Vagina (tissue), 2 donors: ENCODE measurements at regions not wholly inside any gene's neighbourhood (a gene's known extent, or its start where the extent isn't known, plus 50 kb on each side); places are given as distances from the start of the nearest gene placed in this dataset.

Experiments
- DNase-seq, 2 donors: peaks; one replicate each; pipeline ENCODE4 v3.0.0-alpha.2; 2017; ENCODE audit errors: extremely low spot score in 2 of 2
- H3K27ac ChIP-seq: fragments of 200-600 bp; sonication (generic); one replicate; pipeline ENCODE4 v1.5.1; 2019
- H3K27me3 ChIP-seq: fragments of 200-600 bp; sonication (generic); one replicate; pipeline ENCODE4 v1.5.1; 2019
- H3K36me3 ChIP-seq, 2 donors: fragments of 200-600 bp; sonication (generic); one replicate each; pipeline ENCODE4 v1.5.1; 2017 to 2019
- H3K4me1 ChIP-seq: fragments of 200-600 bp; sonication (generic); one replicate; pipeline ENCODE4 v1.5.1; 2019
- H3K4me3 ChIP-seq, 2 donors: fragments of 200-600 bp; sonication (generic); 1 replicate in 1 of 2; 2 replicates in 1 of 2; pipeline ENCODE4 v1.5.1; 2016 to 2019
- H3K9me3 ChIP-seq: fragments of 200-600 bp; sonication (generic); one replicate; pipeline ENCODE4 v1.5.1; 2019
- CTCF ChIP-seq, 3 experiments: fragments of 450-650 bp in 2 of 3; fragments of 200-600 bp in 1 of 3; sonication (generic) in 1 of 3; IDR thresholded peaks; one replicate each; pipeline ENCODE4 v1.5.1; 2017 to 2019; ENCODE audit warnings: antibody characterized with exemption in 3 of 3, mild to moderate bottlenecking in 2 of 3, moderate library complexity in 2 of 3
- POLR2A ChIP-seq, 2 donors: fragments of 450-650 bp; IDR thresholded peaks; one replicate each; pipeline ENCODE4 v1.6.1; 2017; ENCODE audit warnings: antibody characterized with exemption in 2 of 2, mild to moderate bottlenecking in 2 of 2, moderate library complexity in 2 of 2
- POLR2AphosphoS5 ChIP-seq, 2 donors: sonication (generic); formaldehyde crosslinking; IDR thresholded peaks; one replicate each; pipeline ENCODE4 v1.9.0; 2017; ENCODE audit warnings: antibody characterized with exemption in 2 of 2, mild to moderate bottlenecking in 2 of 2, low read depth in 1 of 2; ENCODE audit not compliant: insufficient read depth in 1 of 2
- intact Hi-C: fragments of 100-400 bp; cut with DNase I; formaldehyde crosslinking; loops from one replicate; pipeline ENCODE4 v1.15.1; 2023

GRCh38 chr4:8696369-8697127, 104.0 kb downstream of the CPZ start:
- DNase-seq, result no peak
- H3K27me3 ChIP-seq, result no peaks in the 10 kb centered on the region
- intact Hi-C loops, result no loop called here
- TF ChIP-seq POLR2A (IDR thresholded peaks at IDR 0.05), result no peak
- TF ChIP-seq CTCF (IDR thresholded peaks at IDR 0.05), result no peak
- TF ChIP-seq POLR2AphosphoS5 (IDR thresholded peaks at IDR 0.05; ENCODE audit: insufficient read depth in 1 of 2, low read depth in 1 of 2), result no peak
- no peaks in the 10 kb centered on the region for H3K9me3 ChIP-seq
- H3K4me1 ChIP-seq, result no peaks in the 10 kb centered on the region
- H3K36me3 ChIP-seq, result no peaks in the 10 kb centered on the region
- H3K27ac ChIP-seq, result no peak overlapping the region
- no peak overlapping the region for H3K4me3 ChIP-seq

- Histone ChIP-seq H3K27me3 (no peaks in the 10 kb centered on the region), H3K36me3 (no peaks in the 10 kb centered on the region), H3K4me3 (no peak overlapping the region), H3K4me1 (no peaks in the 10 kb centered on the region), H3K27ac (no peak overlapping the region), H3K9me3 (no peaks in the 10 kb centered on the region)
- TF ChIP-seq CTCF (IDR thresholded peaks at IDR 0.05) (no peak), POLR2AphosphoS5 (IDR thresholded peaks at IDR 0.05; ENCODE audit: insufficient read depth in 1 of 2, low read depth in 1 of 2) (no peak), POLR2A (IDR thresholded peaks at IDR 0.05) (no peak)
- no peak for DNase-seq
- intact Hi-C loops, result no loop called here
These were observed 103.0 kb downstream of the CPZ start for GRCh38 chr4:8695237-8696219.

DNA sequence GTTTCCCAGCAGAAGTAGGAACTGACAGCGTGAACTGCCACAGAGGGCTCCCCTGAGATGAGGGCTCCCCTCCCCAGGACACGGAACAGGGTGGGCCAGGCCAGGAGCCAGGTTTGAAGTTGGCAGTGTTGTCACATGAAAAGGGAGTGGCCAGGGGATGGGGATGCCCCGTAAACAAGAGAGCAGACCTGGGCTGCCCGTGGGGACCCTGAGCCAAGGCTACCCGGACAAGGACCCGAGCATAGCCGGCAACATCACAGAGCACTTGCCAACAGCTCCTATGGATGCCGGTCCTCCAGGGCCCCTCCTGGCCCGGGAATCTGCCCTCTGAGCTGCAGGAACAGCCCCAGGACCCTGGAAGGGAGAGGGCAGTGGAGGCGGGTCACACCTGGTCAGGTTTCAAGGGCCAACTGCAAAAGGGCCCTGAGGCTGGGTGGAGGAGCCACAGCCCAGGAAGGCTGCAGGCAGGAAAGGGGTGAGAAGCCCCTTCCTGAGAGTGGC, 102.1 kb downstream of the CPZ start:
- no peaks in the 10 kb centered on the region for H3K27me3 ChIP-seq
- no peak for TF ChIP-seq POLR2A (IDR thresholded peaks at IDR 0.05)
- no peak for TF ChIP-seq CTCF (IDR thresholded peaks at IDR 0.05)
- TF ChIP-seq POLR2AphosphoS5 (IDR thresholded peaks at IDR 0.05; ENCODE audit: insufficient read depth in 1 of 2, low read depth in 1 of 2), result no peak
- H3K27ac ChIP-seq, result no peak overlapping the region
- no peaks in the 10 kb centered on the region for H3K4me1 ChIP-seq
- no peak for DNase-seq
- H3K4me3 ChIP-seq, result no peak overlapping the region
- no peaks in the 10 kb centered on the region for H3K9me3 ChIP-seq
- H3K36me3 ChIP-seq, result no peaks in the 10 kb centered on the region
- intact Hi-C loops, result no loop called here

GRCh38 chr4:8694226-8694625, 101.7 kb downstream of the CPZ start:
- DNase-seq, result no peak
- Histone ChIP-seq H3K4me1 (no peaks in the 10 kb centered on the region), H3K27me3 (no peaks in the 10 kb centered on the region), H3K27ac (no peak overlapping the region), H3K36me3 (no peaks in the 10 kb centered on the region), H3K9me3 (no peaks in the 10 kb centered on the region), H3K4me3 (no peak overlapping the region)
- TF ChIP-seq POLR2AphosphoS5 (IDR thresholded peaks at IDR 0.05; ENCODE audit: insufficient read depth in 1 of 2, low read depth in 1 of 2) (no peak), POLR2A (IDR thresholded peaks at IDR 0.05) (no peak), CTCF (IDR thresholded peaks at IDR 0.05) (no peak)
- intact Hi-C loops, result no loop called here
